A673 (cell line): ENCODE measurements at regions not wholly inside any gene's neighbourhood (a gene's known extent, or its start where the extent isn't known, plus 50 kb on each side); places are given as distances from the start of the nearest gene placed in this dataset.

Experiments
- EZH2 ChIP-seq: fragments of 200-600 bp; sonication (generic); IDR thresholded peaks from 2 replicates; pipeline ENCODE4 v1.6.1; 2017; ENCODE audit warnings: borderline replicate concordance, low read depth, mild to moderate bottlenecking, mixed read lengths, antibody characterized with exemption, low read length; ENCODE audit not compliant: poor library complexity, severe bottlenecking
- TF ChIP-seq, protein P1 (sequence below): fragments of 300-800, 200-600 bp; sonication (generic); conservative IDR thresholded peaks from 2 replicates; pipeline ENCODE4 v1.5.1; 2017; ENCODE audit warnings: low read depth, mild to moderate bottlenecking, antibody characterized with exemption, low read length, moderate library complexity, mixed read lengths

DNA sequence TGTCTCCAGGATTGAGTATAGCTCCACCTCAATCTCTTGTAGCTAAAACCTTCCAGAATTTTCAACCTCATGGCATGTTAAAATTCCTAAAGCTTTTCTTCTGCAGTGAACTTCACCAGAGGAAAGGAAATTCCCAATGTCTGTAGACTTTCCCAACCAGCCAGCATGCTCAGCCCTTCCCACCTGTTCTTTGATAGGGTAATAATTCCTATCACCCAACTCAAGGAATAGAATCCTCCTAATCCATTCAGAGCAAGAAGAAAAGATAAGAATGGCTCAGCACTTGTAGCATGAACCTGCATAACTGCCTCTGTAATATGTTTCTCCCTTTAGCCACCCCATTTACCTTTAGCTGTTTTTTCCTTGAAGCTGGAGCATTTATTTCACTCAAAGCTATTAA, 301.8 kb upstream of the GADL1 start:
- TF ChIP-seq, protein P1, sequence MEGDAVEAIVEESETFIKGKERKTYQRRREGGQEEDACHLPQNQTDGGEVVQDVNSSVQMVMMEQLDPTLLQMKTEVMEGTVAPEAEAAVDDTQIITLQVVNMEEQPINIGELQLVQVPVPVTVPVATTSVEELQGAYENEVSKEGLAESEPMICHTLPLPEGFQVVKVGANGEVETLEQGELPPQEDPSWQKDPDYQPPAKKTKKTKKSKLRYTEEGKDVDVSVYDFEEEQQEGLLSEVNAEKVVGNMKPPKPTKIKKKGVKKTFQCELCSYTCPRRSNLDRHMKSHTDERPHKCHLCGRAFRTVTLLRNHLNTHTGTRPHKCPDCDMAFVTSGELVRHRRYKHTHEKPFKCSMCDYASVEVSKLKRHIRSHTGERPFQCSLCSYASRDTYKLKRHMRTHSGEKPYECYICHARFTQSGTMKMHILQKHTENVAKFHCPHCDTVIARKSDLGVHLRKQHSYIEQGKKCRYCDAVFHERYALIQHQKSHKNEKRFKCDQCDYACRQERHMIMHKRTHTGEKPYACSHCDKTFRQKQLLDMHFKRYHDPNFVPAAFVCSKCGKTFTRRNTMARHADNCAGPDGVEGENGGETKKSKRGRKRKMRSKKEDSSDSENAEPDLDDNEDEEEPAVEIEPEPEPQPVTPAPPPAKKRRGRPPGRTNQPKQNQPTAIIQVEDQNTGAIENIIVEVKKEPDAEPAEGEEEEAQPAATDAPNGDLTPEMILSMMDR = no peak
- no peak for TF ChIP-seq EZH2
